ENCODE measurements at regions not wholly inside any gene's neighbourhood (a gene's known extent, or its start where the extent isn't known, plus 50 kb on each side); places are given as distances from the start of the nearest gene placed in this dataset.

GRCh38 chr4:10168151-10168550, 51.6 kb upstream of the WDR1 start:
- TF ChIP-seq, protein P1, sequence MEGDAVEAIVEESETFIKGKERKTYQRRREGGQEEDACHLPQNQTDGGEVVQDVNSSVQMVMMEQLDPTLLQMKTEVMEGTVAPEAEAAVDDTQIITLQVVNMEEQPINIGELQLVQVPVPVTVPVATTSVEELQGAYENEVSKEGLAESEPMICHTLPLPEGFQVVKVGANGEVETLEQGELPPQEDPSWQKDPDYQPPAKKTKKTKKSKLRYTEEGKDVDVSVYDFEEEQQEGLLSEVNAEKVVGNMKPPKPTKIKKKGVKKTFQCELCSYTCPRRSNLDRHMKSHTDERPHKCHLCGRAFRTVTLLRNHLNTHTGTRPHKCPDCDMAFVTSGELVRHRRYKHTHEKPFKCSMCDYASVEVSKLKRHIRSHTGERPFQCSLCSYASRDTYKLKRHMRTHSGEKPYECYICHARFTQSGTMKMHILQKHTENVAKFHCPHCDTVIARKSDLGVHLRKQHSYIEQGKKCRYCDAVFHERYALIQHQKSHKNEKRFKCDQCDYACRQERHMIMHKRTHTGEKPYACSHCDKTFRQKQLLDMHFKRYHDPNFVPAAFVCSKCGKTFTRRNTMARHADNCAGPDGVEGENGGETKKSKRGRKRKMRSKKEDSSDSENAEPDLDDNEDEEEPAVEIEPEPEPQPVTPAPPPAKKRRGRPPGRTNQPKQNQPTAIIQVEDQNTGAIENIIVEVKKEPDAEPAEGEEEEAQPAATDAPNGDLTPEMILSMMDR (IDR thresholded peaks at IDR 0.05): no peak
- TF ChIP-seq POLR2A (IDR thresholded peaks at IDR 0.05) (no peak), POLR2AphosphoS5 (IDR thresholded peaks at IDR 0.05) (no peak)
